H9 (cell line): ENCODE measurements at regions not wholly inside any gene's neighbourhood (a gene's known extent, or its start where the extent isn't known, plus 50 kb on each side); places are given as distances from the start of the nearest gene placed in this dataset.

ENCODE experiments used
- DNase-seq: peaks from one replicate; pipeline ENCODE4 v3.0.0-alpha.2; 2017
- H2AFZ ChIP-seq: one replicate; pipeline ENCODE4 v1.6.1; 2013; ENCODE audit warnings: mild to moderate bottlenecking, low read length, control low read depth, moderate library complexity
- H2AK5ac ChIP-seq: 2 replicates; pipeline ENCODE4 v1.6.1; 2013; ENCODE audit warnings: low read length, control low read depth, mixed read lengths; ENCODE audit not compliant: insufficient read length
- H2BK120ac ChIP-seq: one replicate; pipeline ENCODE4 v1.6.1; 2013; ENCODE audit warnings: low read depth, mild to moderate bottlenecking, low read length, control low read depth, inconsistent platforms; ENCODE audit not compliant: poor library complexity, severe bottlenecking
- H2BK12ac ChIP-seq: 2 replicates; pipeline ENCODE4 v1.6.1; 2013; ENCODE audit warnings: low read length, control low read depth, mixed read lengths, low read depth; ENCODE audit not compliant: insufficient read length
- H2BK15ac ChIP-seq: 2 replicates; pipeline ENCODE4 v1.6.1; 2013; ENCODE audit warnings: low read depth, low read length, control low read depth
- H2BK20ac ChIP-seq: one replicate; pipeline ENCODE4 v1.6.1; 2013; ENCODE audit warnings: low read depth, mild to moderate bottlenecking, low read length, control low read depth, inconsistent platforms; ENCODE audit not compliant: poor library complexity, severe bottlenecking
- H2BK5ac ChIP-seq: 2 replicates; pipeline ENCODE4 v1.6.1; 2013; ENCODE audit warnings: low read length, control low read depth, mixed read lengths; ENCODE audit not compliant: insufficient read length
- H3K14ac ChIP-seq: 2 replicates; pipeline ENCODE4 v1.6.1; 2013; ENCODE audit warnings: low read length, control low read depth; ENCODE audit not compliant: insufficient read depth
- H3K18ac ChIP-seq: 2 replicates; pipeline ENCODE4 v1.6.1; 2013; ENCODE audit warnings: low read depth, mild to moderate bottlenecking, mixed read lengths, low read length, control low read depth; ENCODE audit not compliant: insufficient read length
- H3K23ac ChIP-seq: 2 replicates; pipeline ENCODE4 v1.6.1; 2013; ENCODE audit warnings: low read length, control low read depth, mixed read lengths, low read depth; ENCODE audit not compliant: insufficient read length
- H3K23me2 ChIP-seq: 2 replicates; pipeline ENCODE4 v1.6.1; 2013; ENCODE audit warnings: low read depth, mild to moderate bottlenecking, mixed read lengths, low read length, control low read depth; ENCODE audit not compliant: insufficient read length, poor library complexity, severe bottlenecking
- H3K27ac ChIP-seq: 2 replicates; pipeline ENCODE4 v1.5.1; 2013; ENCODE audit warnings: low read length, control low read depth, mixed read lengths, low read depth; ENCODE audit not compliant: insufficient read length
- H3K27me3 ChIP-seq: 2 replicates; pipeline ENCODE4 v1.6.1; 2013; ENCODE audit warnings: low read length, control low read depth, inconsistent platforms; ENCODE audit not compliant: insufficient read depth
- H3K4ac ChIP-seq: 2 replicates; pipeline ENCODE4 v1.6.1; 2013; ENCODE audit warnings: low read depth, mild to moderate bottlenecking, control low read depth, inconsistent platforms, low read length, moderate library complexity
- H3K4me1 ChIP-seq: 2 replicates; pipeline ENCODE4 v1.6.1; 2013; ENCODE audit warnings: low read length, control low read depth, inconsistent platforms; ENCODE audit not compliant: insufficient read depth
- H3K4me2 ChIP-seq: 2 replicates; pipeline ENCODE4 v1.6.1; 2013; ENCODE audit warnings: low read length, control low read depth, mixed read lengths; ENCODE audit not compliant: insufficient read length, insufficient read depth
- H3K56ac ChIP-seq: 2 replicates; pipeline ENCODE4 v1.6.1; 2013; ENCODE audit warnings: low read depth, mild to moderate bottlenecking, mixed read lengths, low read length, control low read depth; ENCODE audit not compliant: insufficient read length
- H3K79me1 ChIP-seq: 2 replicates; pipeline ENCODE4 v1.6.1; 2013; ENCODE audit warnings: low read depth, mild to moderate bottlenecking, moderate library complexity, low read length, control low read depth, inconsistent platforms; ENCODE audit not compliant: insufficient read depth, poor library complexity, severe bottlenecking
- H3K79me2 ChIP-seq: 2 replicates; pipeline ENCODE4 v1.6.1; 2013; ENCODE audit warnings: low read length, control low read depth, inconsistent platforms; ENCODE audit not compliant: insufficient read depth
- H3K9ac ChIP-seq: 2 replicates; pipeline ENCODE4 v1.6.1; 2013; ENCODE audit warnings: low read length, control low read depth, mixed read lengths; ENCODE audit not compliant: insufficient read length; ENCODE audit errors: extremely low read depth
- H3K9me3 ChIP-seq: one replicate; pipeline ENCODE4 v1.6.1; 2013; ENCODE audit warnings: low read depth, low read length, inconsistent platforms; ENCODE audit not compliant: control insufficient read depth
- H3T11ph ChIP-seq: one replicate; pipeline ENCODE4 v1.6.1; 2013; ENCODE audit warnings: mild to moderate bottlenecking, low read length, control low read depth, inconsistent platforms
- H4K20me1 ChIP-seq: one replicate; pipeline ENCODE4 v1.6.1; 2013; ENCODE audit not compliant: control insufficient read depth, insufficient read length, insufficient read depth
- H4K5ac ChIP-seq: 2 replicates; pipeline ENCODE4 v1.6.1; 2013; ENCODE audit warnings: low read depth, mild to moderate bottlenecking, mixed read lengths, low read length, control low read depth; ENCODE audit not compliant: insufficient read length
- H4K8ac ChIP-seq: replicated peaks from 2 replicates; pipeline ENCODE4 v1.6.1; 2013; ENCODE audit warnings: low read length, control low read depth, mixed read lengths, low read depth; ENCODE audit not compliant: insufficient read length
- H4K91ac ChIP-seq: 2 replicates; pipeline ENCODE4 v1.6.1; 2013; ENCODE audit warnings: low read depth, mild to moderate bottlenecking, moderate library complexity, mixed read lengths, low read length, control low read depth; ENCODE audit not compliant: insufficient read length
- H3K27ac Mint-ChIP-seq, 3 experiments: 2 replicates in 2 of 3; 3 replicates in 1 of 3; pipeline ENCODE4 v1.8.0; 2020 to 2021; ENCODE audit warnings: mixed read lengths in 3 of 3, mild to moderate bottlenecking in 1 of 3, moderate library complexity in 1 of 3
- H3K27me3 Mint-ChIP-seq: 2 replicates; pipeline ENCODE4 v1.8.0; 2021; ENCODE audit warnings: low read depth, mild to moderate bottlenecking, moderate library complexity, mixed read lengths
- H3K36me3 Mint-ChIP-seq, 3 experiments: 2 replicates in 2 of 3; 3 replicates in 1 of 3; pipeline ENCODE4 v1.8.0; 2020 to 2021; ENCODE audit warnings: low read depth in 3 of 3, mixed read lengths in 3 of 3; ENCODE audit not compliant: insufficient read depth in 1 of 3
- H3K4me1 Mint-ChIP-seq, 2 experiments: 2 replicates each; pipeline ENCODE4 v1.8.0; 2020; ENCODE audit warnings: mixed read lengths in 2 of 2
- H3K4me3 Mint-ChIP-seq, 2 experiments: 2 replicates in 1 of 2; 3 replicates in 1 of 2; pipeline ENCODE4 v1.8.0; 2020 to 2021; ENCODE audit warnings: mild to moderate bottlenecking in 2 of 2, mixed read lengths in 2 of 2, moderate library complexity in 1 of 2
- H3K9me3 Mint-ChIP-seq, 2 experiments: 2 replicates in 1 of 2; 3 replicates in 1 of 2; pipeline ENCODE4 v1.8.0; 2020; ENCODE audit warnings: mild to moderate bottlenecking in 2 of 2, mixed read lengths in 2 of 2, moderate library complexity in 1 of 2
- CTCF ChIP-seq: fragments of 200-600 bp; sonication (generic); conservative IDR thresholded peaks from 3 replicates; pipeline ENCODE4 v1.8.0; 2021; ENCODE audit warnings: antibody characterized with exemption, mild to moderate bottlenecking
- WGBS: extraction: QIAGEN DNeasy Blood & Tissue Kit; methylation state at CpG from one replicate; pipeline ENCODE4 v1.1.7; 2013; ENCODE audit warnings: missing lambda C conversion rate, low lambda C conversion rate, mixed read lengths; ENCODE audit not compliant: insufficient read length; ENCODE audit errors: extremely low coverage; 5-methylcytosine and 5-hydroxymethylcytosine counted together

- H3K27me3 ChIP-seq = no peaks in the 10 kb centered on the region
- H3K4me3 Mint-ChIP-seq = no peak overlapping the region
- H3K14ac ChIP-seq = no peak overlapping the region
- no peak overlapping the region for H3K27ac ChIP-seq
- no peaks in the 10 kb centered on the region for H4K20me1 ChIP-seq
- H3K4me1 Mint-ChIP-seq = peaks cover 7 to 11% of the 10 kb centered on the region in 2 experiments
- H3K36me3 Mint-ChIP-seq = no peaks in the 10 kb centered on the region
- H3K9ac ChIP-seq = no peak overlapping the region
- no peaks in the 10 kb centered on the region for H3K79me2 ChIP-seq
- H2BK15ac ChIP-seq = no peak overlapping the region
- no peaks in the 10 kb centered on the region for H3K27me3 Mint-ChIP-seq
- H2BK12ac ChIP-seq = no peak overlapping the region
- no peak overlapping the region for H4K8ac ChIP-seq
- H3T11ph ChIP-seq = no peak overlapping the region
- H3K4me2 ChIP-seq = no peak overlapping the region
- H2AK5ac ChIP-seq = no peak overlapping the region
- H3K27ac Mint-ChIP-seq = no peak overlapping the region
- H2BK20ac ChIP-seq = no peak overlapping the region
- no peaks in the 10 kb centered on the region for H3K9me3 ChIP-seq
- no peak for TF ChIP-seq CTCF
- H4K91ac ChIP-seq = no peak overlapping the region
- no peak overlapping the region for H2BK5ac ChIP-seq
- H3K56ac ChIP-seq = no peak overlapping the region
- no peaks in the 10 kb centered on the region for H3K9me3 Mint-ChIP-seq
- no peak overlapping the region for H3K23ac ChIP-seq
- H4K5ac ChIP-seq = no peak overlapping the region
- WGBS = no CpG with 5 or more reads among the region's 3 CpGs
- H3K79me1 ChIP-seq = no peaks in the 10 kb centered on the region
- H3K4ac ChIP-seq = no peak overlapping the region
- H3K18ac ChIP-seq = no peak overlapping the region
- no peaks in the 10 kb centered on the region; the same call in 1 of the 2 replicates for H3K4me1 ChIP-seq
- no peaks in the 10 kb centered on the region for H3K23me2 ChIP-seq
- H2AFZ ChIP-seq = no peak overlapping the region
- DNase-seq = no peak
- H2BK120ac ChIP-seq = no peak overlapping the region
These were observed 323.4 kb upstream of the PKDCC start for GRCh38 chr2:41724465-41724864.
